Lower leg skin (tissue), 4 donors: ENCODE measurements at regions not wholly inside any gene's neighbourhood (a gene's known extent, or its start where the extent isn't known, plus 50 kb on each side); places are given as distances from the start of the nearest gene placed in this dataset.
"Not testable (repeated sequence)": the region's sequence is repeated elsewhere in the genome, so short reads cannot be mapped to it uniquely, and the experiment has no call there.

Experiments used
- DNase-seq, 2 donors: peaks; one replicate each; pipeline ENCODE4 v3.0.0-alpha.2; 2019; ENCODE audit warnings: low spot score in 2 of 2
- H3K4me3 ChIP-seq: fragments of 200-600 bp; sonication (generic); 2 replicates; pipeline ENCODE4 v1.5.1; 2017; ENCODE audit warnings: mild to moderate bottlenecking, low read depth; ENCODE audit not compliant: poor library complexity, severe bottlenecking
- POLR2A ChIP-seq, 2 donors: fragments of 450-650 bp; IDR thresholded peaks; one replicate each; pipeline ENCODE4 v1.6.1; 2016 to 2017; ENCODE audit warnings: antibody characterized with exemption in 2 of 2, mild to moderate bottlenecking in 1 of 2, moderate library complexity in 1 of 2
- WGBS, 2 donors: methylation state at CpG; one replicate each; pipeline ENCODE4 v1.1.5; 2018; 5-methylcytosine and 5-hydroxymethylcytosine counted together
- intact Hi-C: fragments of 100-400 bp; cut with DNase I; formaldehyde crosslinking; loops from one replicate; pipeline ENCODE4 v1.15.0; 2023; ENCODE audit warnings: low total_unique reads
- TF ChIP-seq, protein P1 (sequence below), 3 donors: fragments of 450-650 bp; IDR thresholded peaks; one replicate each; pipeline ENCODE4 v1.5.1; 2016; ENCODE audit warnings: antibody characterized with exemption in 3 of 3, mild to moderate bottlenecking in 3 of 3, moderate library complexity in 2 of 3

DNA sequence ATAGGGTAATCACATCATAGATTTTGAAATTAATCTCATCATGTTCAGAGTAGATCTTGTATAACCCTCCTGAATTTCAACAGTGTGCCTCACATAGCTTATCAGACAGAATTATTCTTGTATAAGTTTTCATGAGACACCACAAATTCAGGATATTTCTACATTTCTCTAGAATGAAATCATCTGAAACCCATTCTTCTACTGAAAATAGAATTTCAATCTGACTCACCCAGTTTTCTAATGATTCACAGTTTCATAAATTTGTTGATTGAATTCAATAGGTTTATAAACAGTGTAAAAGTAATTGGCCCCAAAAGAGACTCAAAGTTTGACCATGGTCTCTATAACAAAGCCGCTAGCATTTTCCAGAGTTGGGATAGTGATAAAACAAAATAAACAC, 1082.6 kb upstream of the EPHA6 start:
- intact Hi-C loops: no loop called here
- WGBS, 2 donors: 94% methylated on average over 1 of the region's 1 CpG
- no peak for TF ChIP-seq POLR2A (IDR thresholded peaks at IDR 0.05)
- TF ChIP-seq, protein P1, sequence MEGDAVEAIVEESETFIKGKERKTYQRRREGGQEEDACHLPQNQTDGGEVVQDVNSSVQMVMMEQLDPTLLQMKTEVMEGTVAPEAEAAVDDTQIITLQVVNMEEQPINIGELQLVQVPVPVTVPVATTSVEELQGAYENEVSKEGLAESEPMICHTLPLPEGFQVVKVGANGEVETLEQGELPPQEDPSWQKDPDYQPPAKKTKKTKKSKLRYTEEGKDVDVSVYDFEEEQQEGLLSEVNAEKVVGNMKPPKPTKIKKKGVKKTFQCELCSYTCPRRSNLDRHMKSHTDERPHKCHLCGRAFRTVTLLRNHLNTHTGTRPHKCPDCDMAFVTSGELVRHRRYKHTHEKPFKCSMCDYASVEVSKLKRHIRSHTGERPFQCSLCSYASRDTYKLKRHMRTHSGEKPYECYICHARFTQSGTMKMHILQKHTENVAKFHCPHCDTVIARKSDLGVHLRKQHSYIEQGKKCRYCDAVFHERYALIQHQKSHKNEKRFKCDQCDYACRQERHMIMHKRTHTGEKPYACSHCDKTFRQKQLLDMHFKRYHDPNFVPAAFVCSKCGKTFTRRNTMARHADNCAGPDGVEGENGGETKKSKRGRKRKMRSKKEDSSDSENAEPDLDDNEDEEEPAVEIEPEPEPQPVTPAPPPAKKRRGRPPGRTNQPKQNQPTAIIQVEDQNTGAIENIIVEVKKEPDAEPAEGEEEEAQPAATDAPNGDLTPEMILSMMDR (IDR thresholded peaks at IDR 0.05): no peak
- no peak for DNase-seq
- no peak overlapping the region for H3K4me3 ChIP-seq

DNA sequence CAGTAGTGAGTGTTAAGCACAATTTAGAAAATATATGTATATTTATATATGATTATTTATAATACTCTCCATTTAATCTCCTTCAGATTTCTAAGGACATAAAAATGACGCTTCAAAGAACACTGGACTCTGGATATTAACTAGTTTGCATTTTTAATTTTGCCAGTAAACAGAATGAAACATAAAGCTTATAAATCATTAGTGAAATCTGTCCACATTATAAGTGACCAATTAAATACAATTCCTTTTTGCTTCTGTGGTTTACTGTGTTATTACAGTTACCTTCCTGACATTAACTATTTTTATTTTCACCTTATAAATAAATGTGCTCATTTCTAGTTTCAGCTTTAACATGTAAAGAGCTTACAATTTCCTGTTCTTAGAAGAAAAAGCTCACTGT, 1081.1 kb upstream of the EPHA6 start:
- intact Hi-C loops: no loop called here
- WGBS, 2 donors: 83 to 88% methylated on average over 1 of the region's 1 CpG

DNA sequence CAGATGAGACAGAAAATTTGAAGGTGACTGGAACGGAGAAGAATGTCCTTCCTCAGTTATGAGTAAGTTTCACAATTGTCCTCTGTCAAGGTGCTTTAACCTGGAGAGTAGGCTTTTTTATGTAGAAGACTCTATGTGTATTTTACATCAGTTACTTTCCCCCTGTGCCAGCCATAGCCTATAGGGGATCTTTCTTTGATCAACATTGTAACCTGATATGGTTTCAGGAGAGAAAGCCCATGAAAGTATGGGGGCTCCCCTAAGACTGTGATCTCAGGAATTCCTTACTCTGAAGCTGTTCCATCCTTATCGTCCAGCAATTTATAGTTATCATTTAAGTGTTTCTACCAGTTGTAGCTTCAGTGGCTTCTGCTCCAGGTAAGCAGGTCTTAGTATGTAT, 1076.3 kb upstream of the EPHA6 start:
- intact Hi-C loops: no loop called here

More for the DNA sequence above, 1081.1 kb upstream of the EPHA6 start:
- TF ChIP-seq, protein P1 (IDR thresholded peaks at IDR 0.05): no peak
- no peak for TF ChIP-seq POLR2A (IDR thresholded peaks at IDR 0.05)
- no peak for DNase-seq
- H3K4me3 ChIP-seq: no peak overlapping the region

DNA sequence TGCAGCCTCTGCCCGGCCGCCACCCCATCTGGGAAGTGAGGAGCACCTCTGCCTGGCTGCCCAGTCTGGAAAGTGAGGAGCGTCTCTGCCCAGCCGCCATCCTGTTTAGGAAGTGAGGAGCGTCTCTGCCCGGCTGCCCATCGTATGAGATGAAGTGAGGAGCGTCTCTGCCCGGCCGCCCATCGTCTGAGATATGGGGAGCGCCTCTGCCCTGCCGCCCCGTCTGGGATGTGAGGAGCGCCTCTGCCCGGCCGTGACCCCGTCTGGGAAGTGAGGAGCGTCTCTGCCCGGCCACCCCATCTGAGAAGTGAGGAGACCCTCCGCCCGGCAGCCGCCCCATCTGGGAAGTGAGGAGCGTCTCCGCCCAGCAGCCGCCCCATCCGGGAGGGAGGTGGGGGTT, 1069.5 kb upstream of the EPHA6 start:
- WGBS, 2 donors: 88 to 91% methylated on average over 12 to 15 of the region's 27 CpGs
- peak in 1 of 2 donors; percentile 60 for DNase-seq
- H3K4me3 ChIP-seq, intact Hi-C loops: not testable (repeated sequence)

More for the DNA sequence above, 1076.3 kb upstream of the EPHA6 start:
- WGBS, 2 donors: 57 to 80% methylated on average over 2 of the region's 2 CpGs
- H3K4me3 ChIP-seq: no peak overlapping the region
- DNase-seq: no peak
- TF ChIP-seq, protein P1 (IDR thresholded peaks at IDR 0.05): no peak
- no peak for TF ChIP-seq POLR2A (IDR thresholded peaks at IDR 0.05)

DNA sequence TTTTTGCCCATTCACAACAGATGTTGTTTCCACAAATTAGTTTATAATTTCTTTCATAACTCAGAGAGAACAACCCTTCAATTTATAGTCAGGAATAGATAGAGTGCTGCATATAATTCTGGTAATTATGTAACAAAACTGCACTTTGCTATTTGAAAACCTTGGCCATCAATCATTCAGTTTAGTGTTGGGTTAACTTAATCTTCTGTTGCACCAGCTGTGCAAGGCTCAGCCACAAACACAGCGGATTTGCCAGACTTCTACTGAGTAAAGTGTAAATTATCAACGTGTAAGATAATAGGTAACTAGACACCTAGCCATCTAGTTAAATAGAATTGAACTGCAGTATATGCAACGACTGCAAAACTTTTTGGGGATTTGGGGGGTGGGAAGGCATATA, 1064.3 kb upstream of the EPHA6 start:
- no peak for DNase-seq
- no peak overlapping the region for H3K4me3 ChIP-seq
- intact Hi-C loops: no loop called here
- TF ChIP-seq, protein P1 (IDR thresholded peaks at IDR 0.05): no peak
- TF ChIP-seq POLR2A (IDR thresholded peaks at IDR 0.05): no peak
- 24 to 32% methylated on average over 3 of the region's 3 CpGs for WGBS, 2 donors

DNA sequence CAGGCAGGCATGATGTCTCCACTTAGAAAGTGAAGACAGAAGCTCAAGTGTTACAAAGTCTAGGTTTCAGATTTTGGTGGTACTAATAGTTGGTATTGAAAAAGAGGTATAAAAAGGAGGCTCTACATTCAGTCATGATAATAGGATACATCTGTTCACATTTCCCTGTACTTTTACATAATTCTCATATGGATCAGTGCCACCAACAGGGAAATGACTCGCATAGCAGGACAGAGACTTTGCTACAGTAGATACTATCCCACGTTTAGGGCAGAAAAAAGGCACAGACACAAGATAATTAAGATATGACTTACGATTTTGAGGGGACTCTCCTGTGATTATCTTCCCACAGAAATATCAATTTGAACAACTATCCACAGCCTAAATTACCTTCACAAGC, 1062.9 kb upstream of the EPHA6 start:
- intact Hi-C loops: no loop called here
- TF ChIP-seq, protein P1 (IDR thresholded peaks at IDR 0.05): no peak
- TF ChIP-seq POLR2A (IDR thresholded peaks at IDR 0.05): no peak
- WGBS, 2 donors: 36 to 40% methylated on average over 3 of the region's 3 CpGs
- H3K4me3 ChIP-seq: no peak overlapping the region
- DNase-seq: no peak
